ENCODE measurements at regions not wholly inside any gene's neighbourhood (a gene's known extent, or its start where the extent isn't known, plus 50 kb on each side); places are given as distances from the start of the nearest gene placed in this dataset.
"Not testable (repeated sequence)": the region's sequence is repeated elsewhere in the genome, so short reads cannot be mapped to it uniquely, and the experiment has no call there.

DNA sequence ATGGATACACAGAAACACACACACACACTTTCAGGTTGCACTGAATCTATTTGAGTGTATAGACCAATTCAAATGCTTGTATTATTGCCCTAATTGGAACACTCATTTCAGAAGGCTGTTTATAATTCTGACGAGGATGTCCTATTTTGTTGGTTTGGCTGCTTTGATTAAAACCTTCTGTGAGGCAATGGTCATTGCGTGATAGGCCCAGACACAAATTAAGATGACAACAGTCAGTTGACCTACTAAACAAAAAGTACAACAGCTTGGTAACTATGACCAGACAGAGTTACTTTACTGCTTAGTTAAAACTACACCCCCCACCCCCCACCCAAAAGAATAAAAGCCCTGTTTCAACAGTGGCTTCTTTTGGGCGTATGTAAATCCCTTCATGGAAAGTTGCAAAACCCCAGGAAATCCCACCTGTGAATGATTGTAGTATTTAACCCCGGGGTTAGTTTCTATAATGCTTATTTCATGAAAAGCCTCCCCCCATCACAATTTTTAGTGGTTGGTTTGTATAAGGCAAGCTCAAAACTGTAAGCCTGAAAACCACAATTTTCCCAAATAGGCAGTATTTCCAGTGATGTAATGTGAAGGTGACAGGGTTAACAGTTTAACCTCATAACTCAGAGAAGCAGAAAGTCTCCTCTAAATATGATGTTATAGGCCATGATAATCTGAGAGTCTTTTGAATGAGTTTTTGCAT, 340.8 kb downstream of the FGF10 start:
- Histone ChIP-seq H3K9ac (ENCODE audit: low read length) (no peak overlapping the region), H3K36me3 (ENCODE audit: insufficient read depth, low read length) (no peaks in the 10 kb centered on the region), H3F3A (ENCODE audit: insufficient read depth, low read length, poor library complexity, severe bottlenecking) (no peaks in the 10 kb centered on the region), H3K27ac (ENCODE audit: low read length) (no peak overlapping the region), H3K9me2 (ENCODE audit: insufficient read depth, low read length) (no peaks in the 10 kb centered on the region), H4K20me1 (ENCODE audit: insufficient read depth) (no peaks in the 10 kb centered on the region), H3K27me3 (ENCODE audit: insufficient read depth, low read depth, low read length) (no peaks in the 10 kb centered on the region), H3K9me3 (ENCODE audit: low read length) (no peaks in the 10 kb centered on the region), H2AFZ (ENCODE audit: low read depth, low read length) (no peak overlapping the region), H3K4me3 (ENCODE audit: low read length) (no peak overlapping the region), H3K79me2 (replicated peaks; ENCODE audit: insufficient read depth, low read length) (no peaks in the 10 kb centered on the region), H3K4me2 (ENCODE audit: low read length) (no peak overlapping the region)
- TF ChIP-seq MXI1 (conservative IDR thresholded peaks at IDR 0.05; ENCODE audit: poor library complexity, severe bottlenecking) (no peak), EP300 (conservative IDR thresholded peaks at IDR 0.05; ENCODE audit: poor library complexity, severe bottlenecking) (no peak), SMC3 (conservative IDR thresholded peaks at IDR 0.05; ENCODE audit: poor library complexity) (no peak), TAF1 (IDR thresholded peaks at IDR 0.05; ENCODE audit: low read depth) (no peak)
- TF ChIP-seq, protein P1, sequence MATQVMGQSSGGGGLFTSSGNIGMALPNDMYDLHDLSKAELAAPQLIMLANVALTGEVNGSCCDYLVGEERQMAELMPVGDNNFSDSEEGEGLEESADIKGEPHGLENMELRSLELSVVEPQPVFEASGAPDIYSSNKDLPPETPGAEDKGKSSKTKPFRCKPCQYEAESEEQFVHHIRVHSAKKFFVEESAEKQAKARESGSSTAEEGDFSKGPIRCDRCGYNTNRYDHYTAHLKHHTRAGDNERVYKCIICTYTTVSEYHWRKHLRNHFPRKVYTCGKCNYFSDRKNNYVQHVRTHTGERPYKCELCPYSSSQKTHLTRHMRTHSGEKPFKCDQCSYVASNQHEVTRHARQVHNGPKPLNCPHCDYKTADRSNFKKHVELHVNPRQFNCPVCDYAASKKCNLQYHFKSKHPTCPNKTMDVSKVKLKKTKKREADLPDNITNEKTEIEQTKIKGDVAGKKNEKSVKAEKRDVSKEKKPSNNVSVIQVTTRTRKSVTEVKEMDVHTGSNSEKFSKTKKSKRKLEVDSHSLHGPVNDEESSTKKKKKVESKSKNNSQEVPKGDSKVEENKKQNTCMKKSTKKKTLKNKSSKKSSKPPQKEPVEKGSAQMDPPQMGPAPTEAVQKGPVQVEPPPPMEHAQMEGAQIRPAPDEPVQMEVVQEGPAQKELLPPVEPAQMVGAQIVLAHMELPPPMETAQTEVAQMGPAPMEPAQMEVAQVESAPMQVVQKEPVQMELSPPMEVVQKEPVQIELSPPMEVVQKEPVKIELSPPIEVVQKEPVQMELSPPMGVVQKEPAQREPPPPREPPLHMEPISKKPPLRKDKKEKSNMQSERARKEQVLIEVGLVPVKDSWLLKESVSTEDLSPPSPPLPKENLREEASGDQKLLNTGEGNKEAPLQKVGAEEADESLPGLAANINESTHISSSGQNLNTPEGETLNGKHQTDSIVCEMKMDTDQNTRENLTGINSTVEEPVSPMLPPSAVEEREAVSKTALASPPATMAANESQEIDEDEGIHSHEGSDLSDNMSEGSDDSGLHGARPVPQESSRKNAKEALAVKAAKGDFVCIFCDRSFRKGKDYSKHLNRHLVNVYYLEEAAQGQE (IDR thresholded peaks at IDR 0.05; ENCODE audit: borderline replicate concordance), result no peak

DNA sequence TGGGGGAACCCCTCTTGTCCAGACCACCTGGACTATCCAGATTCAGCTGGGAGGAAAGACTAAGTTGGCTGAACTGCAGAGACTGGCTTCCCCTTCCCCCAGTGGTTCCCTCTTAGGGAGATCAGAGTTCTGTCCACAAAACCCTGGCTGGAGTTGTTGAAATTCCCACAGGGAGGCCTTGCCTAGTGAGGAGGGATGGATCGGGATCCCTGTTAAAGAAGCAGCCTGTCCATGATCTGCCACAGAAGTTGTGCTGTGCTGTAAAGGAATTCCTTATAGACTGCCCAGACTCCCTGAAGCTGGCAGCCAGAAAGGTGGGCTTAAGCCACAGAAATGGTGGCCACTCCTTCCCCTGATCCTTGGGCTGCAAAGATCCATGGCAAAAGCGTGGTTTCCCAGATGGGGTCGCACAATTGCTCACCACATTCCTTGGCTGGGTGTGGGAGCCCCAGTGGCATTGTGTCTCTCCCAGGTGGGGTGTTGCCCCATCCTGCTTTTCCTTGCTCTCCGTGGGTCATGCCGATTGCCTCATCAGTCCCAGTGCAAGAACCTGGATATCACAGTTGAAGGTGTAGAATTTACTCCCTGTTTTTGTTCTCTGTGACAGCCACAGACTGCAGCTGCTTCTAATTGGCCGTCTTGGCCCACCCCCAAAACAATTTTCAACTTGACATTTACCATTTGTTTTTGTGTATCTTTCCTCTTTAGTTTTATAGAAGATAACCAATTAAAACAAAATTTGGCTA, 342.4 kb downstream of the FGF10 start:
- H3K4me3 ChIP-seq (ENCODE audit: low read length), result no peak overlapping the region
- H3K36me3 ChIP-seq (ENCODE audit: insufficient read depth, low read length), result no peaks in the 10 kb centered on the region
- H3K27me3 ChIP-seq (ENCODE audit: insufficient read depth, low read depth, low read length), result no peaks in the 10 kb centered on the region
- H3K4me2 ChIP-seq (ENCODE audit: low read length), result no peak overlapping the region
- H3F3A ChIP-seq (ENCODE audit: insufficient read depth, low read length, poor library complexity, severe bottlenecking), result no peaks in the 10 kb centered on the region
- no peak for TF ChIP-seq EZH2 (IDR thresholded peaks at IDR 0.05; ENCODE audit: borderline replicate concordance, insufficient read depth, low read length, poor library complexity, severe bottlenecking)
- no peak for TF ChIP-seq TAF1 (IDR thresholded peaks at IDR 0.05; ENCODE audit: low read depth)
- TF ChIP-seq RAD21 (conservative IDR thresholded peaks at IDR 0.05), result no peak
- TF ChIP-seq SMC3 (conservative IDR thresholded peaks at IDR 0.05; ENCODE audit: poor library complexity), result no peak
- TF ChIP-seq EP300 (conservative IDR thresholded peaks at IDR 0.05; ENCODE audit: poor library complexity, severe bottlenecking), result no peak
- TF ChIP-seq, protein P2, sequence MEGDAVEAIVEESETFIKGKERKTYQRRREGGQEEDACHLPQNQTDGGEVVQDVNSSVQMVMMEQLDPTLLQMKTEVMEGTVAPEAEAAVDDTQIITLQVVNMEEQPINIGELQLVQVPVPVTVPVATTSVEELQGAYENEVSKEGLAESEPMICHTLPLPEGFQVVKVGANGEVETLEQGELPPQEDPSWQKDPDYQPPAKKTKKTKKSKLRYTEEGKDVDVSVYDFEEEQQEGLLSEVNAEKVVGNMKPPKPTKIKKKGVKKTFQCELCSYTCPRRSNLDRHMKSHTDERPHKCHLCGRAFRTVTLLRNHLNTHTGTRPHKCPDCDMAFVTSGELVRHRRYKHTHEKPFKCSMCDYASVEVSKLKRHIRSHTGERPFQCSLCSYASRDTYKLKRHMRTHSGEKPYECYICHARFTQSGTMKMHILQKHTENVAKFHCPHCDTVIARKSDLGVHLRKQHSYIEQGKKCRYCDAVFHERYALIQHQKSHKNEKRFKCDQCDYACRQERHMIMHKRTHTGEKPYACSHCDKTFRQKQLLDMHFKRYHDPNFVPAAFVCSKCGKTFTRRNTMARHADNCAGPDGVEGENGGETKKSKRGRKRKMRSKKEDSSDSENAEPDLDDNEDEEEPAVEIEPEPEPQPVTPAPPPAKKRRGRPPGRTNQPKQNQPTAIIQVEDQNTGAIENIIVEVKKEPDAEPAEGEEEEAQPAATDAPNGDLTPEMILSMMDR (IDR thresholded peaks at IDR 0.05; ENCODE audit: poor library complexity, severe bottlenecking), result no peak
- TF ChIP-seq MXI1 (conservative IDR thresholded peaks at IDR 0.05; ENCODE audit: poor library complexity, severe bottlenecking), result no peak
- no peak for TF ChIP-seq POLR2AphosphoS5 (IDR thresholded peaks at IDR 0.05)
- TF ChIP-seq, protein P1 (IDR thresholded peaks at IDR 0.05; ENCODE audit: borderline replicate concordance), result no peak
- H3K79me2 ChIP-seq (replicated peaks; ENCODE audit: insufficient read depth, low read length), result no peaks in the 10 kb centered on the region
- no peak overlapping the region for H2AFZ ChIP-seq (ENCODE audit: low read depth, low read length)
- H4K20me1 ChIP-seq (ENCODE audit: insufficient read depth), result no peaks in the 10 kb centered on the region
- no peak overlapping the region for H3K27ac ChIP-seq (ENCODE audit: low read length)
- no peaks in the 10 kb centered on the region for H3K9me2 ChIP-seq (ENCODE audit: insufficient read depth, low read length)
- no peak overlapping the region for H3K9ac ChIP-seq (ENCODE audit: low read length)
- no peaks in the 10 kb centered on the region for H3K9me3 ChIP-seq (ENCODE audit: low read length)

GRCh38 chr5:44044549-44044948, 344.7 kb downstream of the FGF10 start:
- not testable (repeated sequence) for H3K27ac ChIP-seq (ENCODE audit: low read length); H3F3A ChIP-seq (ENCODE audit: insufficient read depth, low read length, poor library complexity, severe bottlenecking); H2AFZ ChIP-seq (ENCODE audit: low read depth, low read length); H3K27me3 ChIP-seq (ENCODE audit: insufficient read depth, low read depth, low read length); H3K9me2 ChIP-seq (ENCODE audit: insufficient read depth, low read length); H3K4me2 ChIP-seq (ENCODE audit: low read length); H3K9ac ChIP-seq (ENCODE audit: low read length); H4K20me1 ChIP-seq (ENCODE audit: insufficient read depth); H3K9me3 ChIP-seq (ENCODE audit: low read length); H3K79me2 ChIP-seq (replicated peaks; ENCODE audit: insufficient read depth, low read length); H3K36me3 ChIP-seq (ENCODE audit: insufficient read depth, low read length); H3K4me3 ChIP-seq (ENCODE audit: low read length)

All from neural cell (in vitro differentiated cells).